HUDEP-2 (cell line): ENCODE measurements at regions not wholly inside any gene's neighbourhood (a gene's known extent, or its start where the extent isn't known, plus 50 kb on each side); places are given as distances from the start of the nearest gene placed in this dataset.
"Not testable (repeated sequence)": the region's sequence is repeated elsewhere in the genome, so short reads cannot be mapped to it uniquely, and the experiment has no call there.

Experiments used
- DNase-seq, 76 experiments: peaks; one replicate each; lab custom pipeline; 2025; ENCODE audit not compliant: unreplicated experiment in 76 of 76; lab: John Stamatoyannopoulos, UW

GRCh38 chr1:31485166-31485565, 72.2 kb downstream of the SERINC2 start:
- DNase-seq: no peak

- DNase-seq: no peak
Observed at GRCh38 chr1:31487143-31487542, 74.1 kb downstream of the SERINC2 start.

GRCh38 chr1:31487721-31488293, 74.8 kb downstream of the SERINC2 start:
- DNase-seq: no peak

- DNase-seq: no peak
Observed at GRCh38 chr1:31488528-31488927, 75.5 kb downstream of the SERINC2 start.

GRCh38 chr1:31489575-31489974, 76.6 kb downstream of the SERINC2 start:
- not testable (repeated sequence) for DNase-seq

- not testable (repeated sequence) for DNase-seq
Observed at GRCh38 chr1:31490596-31490995, 77.6 kb downstream of the SERINC2 start.

- not testable (repeated sequence) for DNase-seq
Observed at GRCh38 chr1:31495351-31495750, 81.0 kb upstream of the TINAGL1 start.

- not testable (repeated sequence) for DNase-seq
Observed at GRCh38 chr1:31495770-31496169, 80.5 kb upstream of the TINAGL1 start.

- no peak for DNase-seq
Observed at GRCh38 chr1:31497601-31498000, 78.7 kb upstream of the TINAGL1 start.

- DNase-seq: peak in 1 of 76 experiments; percentile 9
Observed at GRCh38 chr1:31498376-31499040, 77.8 kb upstream of the TINAGL1 start.

GRCh38 chr1:31501505-31501904, 74.8 kb upstream of the TINAGL1 start:
- DNase-seq: no peak

- no peak for DNase-seq
Observed at GRCh38 chr1:31502253-31502652, 74.1 kb upstream of the TINAGL1 start.

- no peak for DNase-seq
Observed at GRCh38 chr1:31502926-31503511, 73.3 kb upstream of the TINAGL1 start.

- peak in 2 of 76 experiments; percentile 5 to 10 for DNase-seq
Observed at GRCh38 chr1:31503570-31503969, 72.7 kb upstream of the TINAGL1 start.

- DNase-seq: no peak
Observed at GRCh38 chr1:31504001-31504400, 72.3 kb upstream of the TINAGL1 start.

GRCh38 chr1:31505911-31506497, 70.3 kb upstream of the TINAGL1 start:
- peak in 33 of 76 experiments; percentile 2 to 64 (median 30) for DNase-seq

- DNase-seq: no peak
Observed at GRCh38 chr1:31507221-31507620, 69.1 kb upstream of the TINAGL1 start.

- DNase-seq: no peak
Observed at GRCh38 chr1:31507676-31508530, 68.4 kb upstream of the TINAGL1 start.

- no peak for DNase-seq
Observed at GRCh38 chr1:31509124-31510072, 66.9 kb upstream of the TINAGL1 start.

- no peak for DNase-seq
Observed at GRCh38 chr1:31510304-31510703, 66.0 kb upstream of the TINAGL1 start.
